ENCODE measurements at regions not wholly inside any gene's neighbourhood (a gene's known extent, or its start where the extent isn't known, plus 50 kb on each side); places are given as distances from the start of the nearest gene placed in this dataset.
"Not testable (repeated sequence)": the region's sequence is repeated elsewhere in the genome, so short reads cannot be mapped to it uniquely, and the experiment has no call there.

DNA sequence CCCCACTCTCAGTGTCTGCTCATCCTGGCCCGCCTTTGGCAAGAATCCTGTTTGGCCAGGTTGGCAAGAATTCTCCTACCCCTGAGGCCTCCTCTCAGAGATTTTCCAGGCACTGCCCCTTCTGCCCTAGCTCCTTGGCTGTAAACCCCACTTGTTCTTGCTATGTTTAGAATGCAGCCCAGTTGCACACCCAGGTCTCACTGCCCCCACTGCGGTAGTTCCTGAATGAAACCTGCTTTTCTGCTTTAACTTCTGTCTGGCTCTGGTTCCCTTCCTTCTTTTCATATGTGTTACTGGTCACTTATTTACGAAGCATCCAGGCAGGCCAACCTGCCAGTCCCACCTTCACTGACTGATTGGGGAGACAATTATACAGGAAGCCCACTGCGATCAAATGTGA, 576.9 kb downstream of the GLRX3 start:
- no peak for DNase-seq (ENCODE audit: low read depth in 2 of 2, low spot score in 1 of 2)

DNA sequence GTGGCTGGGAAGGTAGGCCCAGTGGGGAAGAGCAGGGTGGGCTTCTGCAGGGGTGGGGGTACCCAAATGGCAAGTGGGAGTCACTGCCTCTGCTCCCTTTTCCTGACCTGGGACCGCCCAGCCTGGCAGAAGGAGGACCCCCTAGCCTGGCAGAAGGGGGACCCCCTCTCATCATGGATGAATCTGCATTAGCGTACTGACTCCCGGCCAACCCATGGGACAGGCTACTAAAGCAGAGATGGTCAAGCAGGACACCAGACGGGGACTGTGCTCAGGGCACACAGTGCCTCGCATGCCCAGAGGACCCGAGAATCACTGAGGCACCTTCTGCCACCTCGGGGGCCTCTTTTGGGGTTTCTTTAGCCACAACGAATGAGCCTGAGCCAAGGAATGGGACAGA, 577.5 kb downstream of the GLRX3 start:
- no peak for DNase-seq (ENCODE audit: low read depth in 2 of 2, low spot score in 1 of 2)

DNA sequence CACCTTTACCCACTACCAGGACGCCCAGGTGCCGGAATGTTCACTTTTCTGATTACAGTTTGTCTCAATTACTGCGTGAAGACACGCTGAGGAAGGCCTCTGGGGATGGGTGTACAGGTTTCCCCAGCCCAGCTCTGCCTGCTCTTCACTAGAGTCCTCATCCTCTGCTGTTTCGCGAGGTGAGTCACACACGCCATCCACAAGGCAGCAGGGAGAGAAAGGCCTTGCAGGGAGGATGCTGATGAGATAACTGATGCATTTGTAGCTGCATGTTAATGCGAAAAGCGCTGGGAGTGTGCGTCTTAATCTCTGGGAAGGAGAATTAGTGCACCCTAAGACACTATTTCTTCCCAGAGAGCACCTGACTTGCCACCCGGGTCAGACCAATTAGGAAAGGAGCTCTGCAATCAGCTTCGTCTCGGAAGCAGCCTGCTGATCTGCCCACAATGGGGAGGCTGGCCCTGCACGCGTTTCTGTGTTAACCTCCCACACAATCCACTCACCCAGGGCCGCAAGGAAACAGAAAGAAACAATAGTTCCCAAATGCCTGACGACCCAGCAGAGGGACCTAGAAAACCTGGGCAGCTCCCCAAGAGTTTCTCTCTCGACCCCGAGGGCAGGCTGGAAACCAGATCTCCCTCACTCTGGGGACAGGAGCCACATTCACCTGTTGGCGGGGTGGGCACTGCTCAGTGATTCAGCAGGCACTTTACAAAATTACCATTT, 578.7 kb downstream of the GLRX3 start:
- DNase-seq (ENCODE audit: low read depth in 2 of 2, low spot score in 1 of 2) = no peak

DNA sequence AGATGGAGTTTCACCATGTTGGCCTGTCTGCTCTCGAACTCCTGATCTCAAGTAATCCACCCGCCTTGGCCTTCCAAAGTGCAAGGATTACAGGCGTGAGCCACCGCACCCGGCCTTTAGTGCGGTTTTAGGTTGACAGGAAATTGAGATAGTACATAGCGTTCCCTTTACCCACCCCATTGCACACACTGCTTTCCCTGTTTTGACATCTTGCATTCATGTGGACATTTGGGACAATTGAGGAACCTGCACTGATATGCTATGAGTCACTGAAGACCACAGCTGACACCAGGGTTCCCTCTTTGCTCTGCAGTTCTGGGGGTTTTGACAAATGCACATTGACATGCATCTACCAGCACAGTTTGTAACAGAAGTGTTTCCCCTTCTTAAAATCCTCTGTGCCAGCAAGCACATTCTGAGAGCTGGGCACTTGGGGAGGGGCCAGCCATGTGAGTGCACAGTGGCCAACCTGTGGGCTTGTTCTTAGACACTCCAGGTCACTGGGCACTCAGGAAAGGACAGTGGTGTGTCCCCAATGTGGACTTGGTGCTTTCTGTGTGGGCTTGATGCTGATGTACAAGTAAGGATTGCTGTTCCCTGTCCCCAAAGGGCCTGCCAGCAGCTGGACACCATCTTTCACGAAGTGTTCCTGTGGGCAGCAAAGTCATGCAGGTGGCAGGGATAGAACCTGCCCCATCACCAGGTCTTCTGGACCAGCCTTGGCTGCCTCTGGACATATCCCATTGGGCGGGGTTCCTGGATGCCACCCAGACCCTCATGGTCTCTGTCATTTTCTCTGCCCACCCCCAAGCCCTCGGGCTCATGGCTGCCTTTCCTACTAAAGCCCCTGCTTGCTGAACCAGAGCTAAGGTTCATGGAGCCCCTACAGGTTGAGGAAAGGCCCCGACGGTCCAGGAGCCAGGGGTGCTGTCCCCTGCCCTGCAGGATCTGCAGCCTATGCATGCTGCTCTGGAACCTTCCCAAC, 579.8 kb downstream of the GLRX3 start:
- DNase-seq (ENCODE audit: low read depth in 2 of 2, low spot score in 1 of 2) = no peak

DNA sequence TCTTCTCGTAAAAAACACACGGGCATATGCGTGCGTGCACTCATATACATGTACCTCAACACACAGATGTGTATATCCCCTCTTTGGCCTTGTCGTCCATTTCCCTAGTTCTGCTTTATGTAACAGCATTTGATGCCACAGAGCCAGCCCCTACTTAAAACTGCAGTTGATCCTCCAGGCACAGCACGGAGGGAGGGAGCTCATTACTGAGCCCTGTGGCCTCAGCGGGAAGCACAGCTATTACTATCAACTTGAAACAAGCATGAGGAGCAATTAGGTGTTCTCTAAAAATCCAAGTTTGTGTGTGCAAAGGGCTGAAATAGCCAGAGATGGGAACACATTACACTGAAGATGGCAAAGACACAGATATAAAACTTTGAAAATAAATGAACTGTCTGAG, 580.9 kb downstream of the GLRX3 start:
- no peak for DNase-seq (ENCODE audit: low read depth in 2 of 2, low spot score in 1 of 2)

DNA sequence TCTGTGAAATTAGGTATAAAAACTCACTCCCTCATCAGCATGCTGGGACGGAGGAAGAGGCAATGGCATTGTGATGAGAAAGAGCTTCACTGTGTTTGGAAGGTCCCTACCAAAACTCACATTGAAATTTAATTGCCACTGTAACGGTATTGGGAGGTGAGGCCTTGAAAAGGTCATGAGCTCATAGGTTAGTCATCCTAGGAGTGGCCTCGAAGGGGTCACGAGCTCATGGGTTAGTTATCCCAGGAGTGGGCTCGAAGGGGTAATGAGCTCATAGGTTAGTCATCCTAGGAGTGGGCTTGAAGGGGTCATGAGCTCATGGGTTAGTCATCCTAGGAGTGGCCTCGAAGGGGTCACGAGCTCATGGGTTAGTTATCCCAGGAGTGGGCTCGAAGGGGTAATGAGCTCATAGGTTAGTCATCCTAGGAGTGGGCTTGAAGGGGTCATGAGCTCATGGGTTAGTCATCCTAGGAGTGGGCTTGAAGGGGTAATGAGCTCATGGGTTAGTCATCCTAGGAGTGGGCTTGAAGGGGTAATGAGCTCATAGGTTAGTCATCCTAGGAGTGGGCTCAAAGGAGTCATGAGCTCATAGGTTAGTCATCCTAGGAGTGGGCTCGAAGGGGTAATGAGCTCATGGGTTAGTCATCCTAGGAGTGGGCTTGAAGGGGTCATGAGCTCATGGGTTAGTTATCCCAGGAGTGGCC, 582.7 kb downstream of the GLRX3 start:
- DNase-seq (ENCODE audit: low read depth in 2 of 2, low spot score in 1 of 2) = not testable (repeated sequence)

DNA sequence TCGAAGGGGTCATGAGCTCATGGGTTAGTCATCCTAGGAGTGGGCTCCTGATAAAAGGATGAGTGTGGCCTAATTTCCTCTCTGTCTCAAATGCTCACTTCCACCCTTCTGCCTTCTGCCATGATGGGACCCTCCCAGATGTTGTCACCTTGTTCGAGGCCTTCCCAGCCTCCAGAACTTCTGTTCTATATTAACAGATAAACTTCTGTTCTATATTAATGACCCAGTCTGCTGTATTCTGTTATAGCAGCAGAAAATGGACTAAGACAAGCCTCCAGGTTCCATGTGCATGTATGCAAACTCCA, 583.2 kb downstream of the GLRX3 start:
- DNase-seq (ENCODE audit: low read depth in 2 of 2, low spot score in 1 of 2) = no peak

DNA sequence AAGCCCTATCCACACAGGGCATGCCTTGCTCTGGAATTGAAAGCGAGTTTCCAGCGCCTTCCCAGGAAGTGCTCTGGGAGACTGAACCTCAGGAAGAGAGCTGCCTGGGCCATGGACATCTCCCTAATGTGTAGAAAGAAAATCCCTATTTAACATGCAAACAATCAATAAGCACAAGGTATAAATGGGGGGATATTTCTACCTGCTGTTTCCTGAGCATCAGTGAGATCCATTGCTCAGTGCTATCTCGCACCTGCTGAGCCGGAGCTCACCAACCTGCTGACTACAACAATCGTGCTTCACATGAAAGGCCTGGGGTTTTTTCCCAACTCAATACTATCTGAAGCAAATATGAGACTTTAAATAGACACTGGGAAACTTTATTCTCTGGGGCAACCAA, 584.0 kb downstream of the GLRX3 start:
- DNase-seq (ENCODE audit: low read depth in 2 of 2, low spot score in 1 of 2) = no peak

DNA sequence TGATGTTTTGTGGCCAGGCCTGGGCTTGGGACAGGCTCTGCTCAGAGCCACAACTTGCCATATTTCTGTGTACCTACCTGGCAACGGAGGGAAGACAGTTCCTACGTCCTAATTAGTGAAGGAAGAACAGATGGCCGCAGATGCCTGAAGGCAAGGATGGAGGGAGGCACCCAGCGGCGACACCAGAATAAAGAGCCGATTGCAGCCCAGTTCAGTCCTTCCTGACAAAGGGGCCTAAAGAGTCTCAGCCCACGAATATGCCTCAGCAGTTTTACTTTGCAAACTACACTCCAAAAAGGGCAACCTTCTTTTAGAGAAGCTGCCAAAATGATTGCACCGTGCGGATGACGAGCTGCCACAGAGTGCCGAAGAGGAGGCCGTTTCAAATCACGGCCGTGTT, 585.8 kb downstream of the GLRX3 start:
- no peak for DNase-seq (ENCODE audit: low read depth in 2 of 2, low spot score in 1 of 2)

DNA sequence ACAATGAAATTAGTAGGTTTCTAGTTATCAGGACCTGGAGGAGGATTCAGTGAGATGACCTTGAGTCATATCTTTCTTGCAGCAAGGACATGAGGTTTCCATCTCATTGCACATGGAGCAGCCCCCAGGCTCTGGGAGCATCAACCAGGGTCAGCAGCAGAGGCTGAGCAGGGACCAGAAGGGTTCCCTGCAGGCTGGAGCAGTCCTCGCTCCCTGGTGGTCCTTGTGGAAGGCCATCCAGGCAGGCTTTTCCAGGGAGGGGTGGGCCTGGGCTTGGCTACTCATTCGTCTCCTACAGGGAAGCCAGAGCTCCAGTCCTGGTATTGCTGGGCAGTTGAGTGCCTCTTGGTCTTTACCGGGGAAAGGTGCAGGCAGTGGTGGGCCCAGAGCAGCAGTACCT, 587.5 kb downstream of the GLRX3 start:
- DNase-seq (ENCODE audit: low read depth in 2 of 2, low spot score in 1 of 2) = no peak

DNA sequence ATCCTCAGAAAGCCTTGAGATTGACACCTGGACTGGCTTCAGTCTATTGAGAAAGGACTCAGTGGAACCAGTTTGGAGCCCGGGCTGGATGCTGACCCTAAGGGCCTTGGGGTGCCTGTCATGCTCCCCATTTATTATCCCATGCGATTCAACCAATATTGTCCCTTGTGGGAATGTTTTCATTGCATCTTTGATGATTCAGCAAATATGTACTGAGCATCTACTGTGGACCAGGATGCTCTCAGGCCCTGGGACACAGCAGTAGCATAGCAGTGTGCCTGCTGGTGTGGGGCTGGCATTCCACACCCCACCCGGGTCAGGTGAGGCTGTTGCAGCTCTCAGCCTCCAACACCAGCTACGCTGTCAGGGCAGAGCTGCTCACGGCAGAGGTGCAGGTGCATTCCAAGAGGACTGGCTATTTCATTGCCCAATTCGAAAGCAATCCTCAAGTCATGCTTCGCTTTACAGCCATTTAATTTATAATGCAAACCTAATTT, 586.0 kb downstream of the TCERG1L start:
- DNase-seq (ENCODE audit: low read depth in 2 of 2, low spot score in 1 of 2) = no peak

DNA sequence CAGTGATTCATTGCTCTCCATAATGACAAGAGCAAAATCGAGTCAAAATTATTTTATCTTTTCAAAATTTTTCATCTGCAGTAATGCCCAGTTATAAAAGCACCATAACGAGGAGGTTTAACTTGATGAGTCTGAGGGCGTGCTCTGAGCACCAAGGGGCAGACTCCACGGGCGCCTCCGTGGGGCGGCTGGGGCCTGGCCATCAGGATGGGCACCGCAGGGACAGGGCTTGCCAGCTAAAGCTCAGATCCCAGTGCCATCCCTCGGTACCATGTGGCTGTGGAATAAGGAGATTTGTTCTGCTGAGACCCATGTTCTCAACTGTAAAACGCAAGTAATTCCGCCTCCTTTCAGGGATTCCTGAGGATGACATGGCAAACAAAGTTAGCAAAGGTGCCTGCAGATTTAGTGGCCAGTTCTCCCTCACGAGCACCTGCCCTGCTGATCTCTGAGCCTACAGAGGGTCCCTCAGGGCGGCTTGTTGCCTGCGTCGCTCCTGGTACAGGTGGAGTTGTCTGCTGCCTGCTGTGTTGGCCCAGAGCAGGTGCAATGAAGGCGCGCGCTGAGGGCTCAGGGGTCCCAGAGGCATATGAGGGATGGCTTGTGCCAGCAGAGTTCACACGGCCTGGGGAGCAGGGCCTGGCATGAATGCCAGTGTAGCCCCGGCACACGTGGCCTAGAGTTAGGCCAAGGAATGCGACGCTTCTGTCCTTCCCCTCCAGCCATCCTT, 584.4 kb downstream of the TCERG1L start:
- no peak for DNase-seq (ENCODE audit: low read depth in 2 of 2, low spot score in 1 of 2)

DNA sequence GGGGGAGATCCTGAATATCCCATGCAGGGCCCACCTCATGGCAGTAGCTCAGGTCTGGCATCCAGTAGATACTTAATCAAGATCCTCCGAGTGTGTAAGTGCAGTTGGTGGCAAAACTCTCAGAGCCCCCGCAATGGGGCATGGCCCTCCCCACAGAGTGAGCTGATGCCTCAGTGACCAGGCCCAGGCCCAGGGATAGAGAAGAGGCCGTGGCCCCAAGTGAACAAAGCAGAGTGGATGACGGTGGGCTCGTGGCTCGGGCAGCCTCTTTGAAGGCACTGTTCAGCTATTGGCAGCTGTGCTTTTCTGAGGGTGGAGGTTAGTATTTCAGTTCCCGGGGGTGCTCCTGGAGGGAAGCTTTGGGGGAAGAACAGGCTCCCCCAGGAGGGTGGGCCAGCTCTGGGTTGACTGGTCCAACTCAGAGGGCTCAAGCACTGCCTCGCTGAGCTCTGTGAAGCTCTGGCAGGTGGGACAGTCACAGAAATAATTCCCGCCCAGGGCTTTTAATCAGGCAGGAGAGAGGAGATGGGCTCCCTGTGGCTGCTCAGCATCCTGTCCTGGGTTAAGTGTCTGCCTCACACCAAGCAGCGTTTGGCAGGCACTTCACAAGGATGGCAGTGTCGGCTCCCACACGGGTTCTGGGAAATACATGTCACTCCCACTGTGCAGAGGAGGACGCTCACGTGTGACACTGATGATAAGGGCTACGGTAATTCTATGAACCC, 583.6 kb downstream of the TCERG1L start:
- no peak for DNase-seq (ENCODE audit: low read depth in 2 of 2, low spot score in 1 of 2)

DNA sequence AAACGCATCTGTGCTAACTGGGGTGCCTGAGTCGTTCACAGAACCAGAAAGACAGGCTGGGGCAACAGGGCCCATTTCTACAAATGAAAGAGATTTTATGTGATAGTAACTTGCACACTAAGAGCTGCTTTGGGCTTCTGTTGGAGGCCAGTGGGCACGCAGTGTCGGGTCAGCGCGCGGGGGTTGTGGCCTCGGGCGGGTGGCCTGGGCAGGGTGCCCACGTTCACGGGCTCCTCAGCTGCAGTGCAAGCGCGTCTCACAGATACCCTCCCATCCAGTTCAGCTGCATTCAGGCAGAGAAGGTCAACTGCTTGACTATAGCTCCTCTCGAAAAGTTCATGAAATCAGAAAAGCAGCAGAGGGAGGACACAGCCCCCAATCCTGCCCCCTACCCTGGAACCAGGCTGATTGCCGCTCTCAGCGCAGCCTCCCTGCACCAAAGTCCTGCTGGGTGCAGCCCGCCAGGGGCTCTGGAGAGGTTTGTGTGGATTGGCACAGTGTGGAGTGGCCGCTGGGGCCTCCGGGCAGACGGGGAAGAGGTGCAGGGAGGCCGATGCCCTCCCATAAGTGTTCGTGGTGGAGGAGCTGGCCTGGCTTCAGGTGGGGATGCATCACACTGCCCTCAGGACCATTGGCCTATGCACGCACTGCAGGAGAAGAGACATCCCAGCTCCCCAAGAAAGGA, 582.8 kb downstream of the TCERG1L start:
- no peak for DNase-seq (ENCODE audit: low read depth in 2 of 2, low spot score in 1 of 2)

DNA sequence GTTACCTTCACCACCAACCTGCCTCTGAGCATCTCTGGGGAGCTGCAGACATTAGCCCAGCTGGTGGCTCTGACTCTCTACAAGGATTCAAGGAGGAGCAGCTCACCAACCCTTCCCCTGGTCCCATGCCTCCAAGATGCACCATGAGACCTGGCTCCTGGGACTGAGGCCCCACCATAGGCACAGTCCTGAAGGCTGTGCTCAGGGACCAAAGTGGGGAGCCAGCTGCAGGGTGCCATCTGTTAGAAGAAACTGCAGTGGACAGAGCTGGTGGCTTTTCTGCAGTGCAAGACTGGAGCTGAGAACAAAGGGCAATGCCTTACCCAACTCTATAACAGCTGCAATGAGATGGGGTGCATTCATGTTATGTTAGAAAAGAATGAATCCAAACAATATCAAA, 581.6 kb downstream of the TCERG1L start:
- DNase-seq (ENCODE audit: low read depth in 2 of 2, low spot score in 1 of 2) = no peak

DNA sequence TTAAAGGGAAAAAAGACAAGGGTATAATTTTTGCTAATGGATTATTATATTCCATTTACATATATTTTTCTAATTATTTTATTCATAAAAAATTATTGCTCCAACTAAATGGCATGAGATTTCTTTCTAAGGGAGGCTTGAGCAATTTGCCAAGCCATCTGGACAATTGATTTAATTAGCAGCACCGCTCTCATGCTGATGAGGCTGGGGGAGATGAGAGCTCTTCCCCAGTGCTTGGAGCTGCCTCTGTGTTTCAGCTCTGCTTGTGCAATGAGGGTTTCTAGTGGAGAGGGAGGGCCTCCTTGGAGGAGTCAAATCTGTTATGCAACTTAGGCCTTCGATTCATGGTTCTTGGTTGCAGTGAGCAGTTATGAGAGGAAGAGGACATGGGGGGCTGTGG, 574.3 kb downstream of the TCERG1L start:
- no peak for DNase-seq (ENCODE audit: low read depth in 2 of 2, low spot score in 1 of 2)

DNA sequence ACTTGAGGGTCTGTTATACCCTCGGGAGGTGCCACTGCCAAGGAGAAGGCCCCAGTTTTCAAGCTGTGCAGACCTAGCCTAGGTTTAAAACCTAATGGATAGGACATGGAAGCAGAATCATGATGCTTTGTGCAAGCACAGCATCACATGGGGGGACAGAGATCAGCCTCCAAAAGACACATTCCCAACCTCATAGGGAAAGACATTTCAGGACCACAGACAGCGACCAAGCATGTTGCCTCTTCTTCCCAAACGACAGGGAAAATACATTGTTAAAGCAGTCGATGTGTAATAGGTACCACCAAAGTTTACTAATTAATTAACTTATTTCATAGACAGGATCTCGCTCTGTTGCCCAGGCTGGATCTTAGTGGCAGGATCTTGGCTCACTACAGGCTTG, 573.9 kb downstream of the TCERG1L start:
- DNase-seq (ENCODE audit: low read depth in 2 of 2, low spot score in 1 of 2) = no peak

DNA sequence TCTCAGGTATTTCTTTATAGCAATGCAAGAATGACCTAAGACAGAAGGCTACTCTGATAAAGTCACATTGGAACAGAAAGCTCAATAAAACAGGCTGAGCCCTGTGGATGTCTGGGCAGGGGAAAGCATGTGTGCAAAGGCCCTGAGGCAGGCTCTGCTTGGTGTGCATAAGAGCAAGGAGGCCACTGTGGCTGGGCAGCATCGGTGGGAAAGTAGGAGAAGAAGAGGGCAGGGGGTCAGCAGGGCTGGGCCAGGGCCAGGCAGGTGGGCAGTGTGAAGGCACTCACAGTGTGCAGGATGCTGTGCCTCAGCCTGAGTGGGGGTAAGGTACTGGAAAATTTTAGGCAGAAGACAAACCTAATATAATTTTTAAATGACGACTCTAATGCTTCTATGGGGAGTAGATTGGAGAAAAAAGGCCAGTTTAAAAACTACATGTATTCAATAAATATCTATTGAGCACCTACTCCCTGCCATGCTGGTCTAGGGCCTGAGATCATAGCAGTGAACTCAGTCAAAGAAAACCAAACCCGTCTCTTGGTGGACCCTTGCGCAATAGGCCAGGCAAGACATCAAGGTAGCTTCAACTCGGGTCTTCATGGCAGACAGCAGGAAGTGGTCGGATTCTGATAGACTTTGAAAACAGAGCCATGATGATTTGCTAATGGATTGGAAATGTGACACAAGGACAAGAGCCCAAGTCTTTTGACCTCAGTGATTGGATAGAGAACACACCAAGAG, 572.3 kb downstream of the TCERG1L start:
- no peak for DNase-seq (ENCODE audit: low read depth in 2 of 2, low spot score in 1 of 2)

DNA sequence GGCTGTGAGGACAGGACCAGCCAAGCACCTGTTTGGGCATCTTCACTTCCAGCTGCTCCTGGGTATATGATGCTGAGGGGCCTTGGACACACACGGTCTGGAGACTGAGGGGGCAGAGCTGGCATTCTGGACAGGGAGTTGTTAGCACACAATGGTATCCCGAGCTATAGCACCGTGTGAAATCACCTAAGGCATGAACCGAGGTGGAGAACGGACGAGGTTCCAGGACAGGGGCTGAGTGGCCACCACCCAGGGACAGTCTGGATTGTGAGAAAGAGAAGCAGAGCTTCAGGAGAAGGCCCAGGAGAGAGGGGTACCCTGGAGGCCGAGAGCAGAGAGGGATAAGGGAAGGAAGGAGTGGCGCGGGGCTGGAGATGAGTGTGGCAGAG, 571.8 kb downstream of the TCERG1L start:
- no peak for DNase-seq (ENCODE audit: low read depth in 2 of 2, low spot score in 1 of 2)
